ENCODE measurements at regions not wholly inside any gene's neighbourhood (a gene's known extent, or its start where the extent isn't known, plus 50 kb on each side); places are given as distances from the start of the nearest gene placed in this dataset.

- TF ChIP-seq POLR2A (IDR thresholded peaks at IDR 0.05; ENCODE audit: low read depth, low read length), result no peak
- TF ChIP-seq CTCF (IDR thresholded peaks at IDR 0.05; ENCODE audit: extremely low read depth in 1 of 2, insufficient read depth in 1 of 2, low read depth in 1 of 2, low read length in 2 of 2), result no peak
Observed at GRCh38 chr7:156014808-156015207, 202.5 kb upstream of the SHH start.
